ENCODE measurements at regions not wholly inside any gene's neighbourhood (a gene's known extent, or its start where the extent isn't known, plus 50 kb on each side); places are given as distances from the start of the nearest gene placed in this dataset.

DNA sequence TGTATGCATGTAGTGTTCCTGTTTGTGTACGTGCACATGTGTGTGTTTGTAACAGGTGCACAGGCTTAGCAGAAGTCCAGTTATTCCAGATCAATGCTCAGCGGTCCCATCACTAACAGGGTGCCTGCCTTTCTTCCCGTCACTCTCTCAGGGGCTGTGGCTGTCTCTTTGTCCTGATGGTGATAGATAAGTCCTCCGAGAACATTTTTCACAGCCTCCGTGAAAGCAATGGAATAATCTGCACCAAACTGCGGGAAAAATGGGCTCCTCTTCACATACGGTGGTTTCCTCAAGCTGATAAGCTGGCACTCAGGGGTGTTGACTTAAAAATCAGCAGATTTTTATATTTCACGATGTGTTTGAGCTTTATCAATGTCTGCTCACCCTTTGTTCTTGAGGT lies 342.3 kb downstream of the TMEM114 start:
- no peaks in the 10 kb centered on the region for H3K9me1 ChIP-seq (ENCODE audit: control insufficient read depth, extremely low read depth, insufficient read depth, low read length)
- DNase-seq (ENCODE audit: low read depth, low spot score) (no peak), FAIRE-seq (no peak)
- H3K27ac ChIP-seq (ENCODE audit: control insufficient read depth, insufficient read depth, low read length), result no peak overlapping the region
- H3K9me3 ChIP-seq (ENCODE audit: control insufficient read depth, low read depth, low read length), result peaks cover 4% of the 10 kb centered on the region
- H3K4me2 ChIP-seq (ENCODE audit: control insufficient read depth, extremely low read depth, insufficient read depth, low read depth, low read length), result no peak overlapping the region
- no peaks in the 10 kb centered on the region for H3K79me2 ChIP-seq (ENCODE audit: control insufficient read depth, insufficient read depth, low read length)
- no peaks in the 10 kb centered on the region for H3K4me1 ChIP-seq (ENCODE audit: control insufficient read depth, extremely low read depth, insufficient read depth, low read length)
- no peak overlapping the region for H3K9ac ChIP-seq (ENCODE audit: control insufficient read depth, extremely low read depth, insufficient read depth, low read length)
- no peaks in the 10 kb centered on the region for H3K27me3 ChIP-seq (ENCODE audit: control insufficient read depth, extremely low read depth, insufficient read depth, low read length)
- TF ChIP-seq EZH2 (IDR thresholded peaks at IDR 0.05; ENCODE audit: low read length), result no peak
- TF ChIP-seq, protein P1, sequence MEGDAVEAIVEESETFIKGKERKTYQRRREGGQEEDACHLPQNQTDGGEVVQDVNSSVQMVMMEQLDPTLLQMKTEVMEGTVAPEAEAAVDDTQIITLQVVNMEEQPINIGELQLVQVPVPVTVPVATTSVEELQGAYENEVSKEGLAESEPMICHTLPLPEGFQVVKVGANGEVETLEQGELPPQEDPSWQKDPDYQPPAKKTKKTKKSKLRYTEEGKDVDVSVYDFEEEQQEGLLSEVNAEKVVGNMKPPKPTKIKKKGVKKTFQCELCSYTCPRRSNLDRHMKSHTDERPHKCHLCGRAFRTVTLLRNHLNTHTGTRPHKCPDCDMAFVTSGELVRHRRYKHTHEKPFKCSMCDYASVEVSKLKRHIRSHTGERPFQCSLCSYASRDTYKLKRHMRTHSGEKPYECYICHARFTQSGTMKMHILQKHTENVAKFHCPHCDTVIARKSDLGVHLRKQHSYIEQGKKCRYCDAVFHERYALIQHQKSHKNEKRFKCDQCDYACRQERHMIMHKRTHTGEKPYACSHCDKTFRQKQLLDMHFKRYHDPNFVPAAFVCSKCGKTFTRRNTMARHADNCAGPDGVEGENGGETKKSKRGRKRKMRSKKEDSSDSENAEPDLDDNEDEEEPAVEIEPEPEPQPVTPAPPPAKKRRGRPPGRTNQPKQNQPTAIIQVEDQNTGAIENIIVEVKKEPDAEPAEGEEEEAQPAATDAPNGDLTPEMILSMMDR (optimal IDR thresholded peaks at IDR 0.05 in 1 of 3, IDR thresholded peaks at IDR 0.05 in 1 of 3, conservative IDR thresholded peaks at IDR 0.05 in 1 of 3; ENCODE audit: extremely low read depth in 1 of 3, insufficient read depth in 2 of 3, low read length in 3 of 3), result no peak
- H4K20me1 ChIP-seq (ENCODE audit: control insufficient read depth, extremely low read depth, insufficient read depth, low read length), result no peaks in the 10 kb centered on the region
- H3K4me3 ChIP-seq (ENCODE audit: control insufficient read depth in 2 of 3, extremely low read depth in 1 of 3, insufficient read depth in 2 of 3, low read depth in 1 of 3, low read length in 3 of 3), result no peak overlapping the region
- no peak overlapping the region for H2AFZ ChIP-seq (ENCODE audit: control insufficient read depth, low read length)
- no peaks in the 10 kb centered on the region for H3K36me3 ChIP-seq (ENCODE audit: control insufficient read depth in 2 of 2, extremely low read depth in 1 of 2, insufficient read depth in 2 of 2, low read length in 2 of 2)
- dilution Hi-C loops (cut with MboI; ENCODE audit: extremely low pct_ligation_motif_present, low sequenced_read_pairs), result no loop called here

DNA sequence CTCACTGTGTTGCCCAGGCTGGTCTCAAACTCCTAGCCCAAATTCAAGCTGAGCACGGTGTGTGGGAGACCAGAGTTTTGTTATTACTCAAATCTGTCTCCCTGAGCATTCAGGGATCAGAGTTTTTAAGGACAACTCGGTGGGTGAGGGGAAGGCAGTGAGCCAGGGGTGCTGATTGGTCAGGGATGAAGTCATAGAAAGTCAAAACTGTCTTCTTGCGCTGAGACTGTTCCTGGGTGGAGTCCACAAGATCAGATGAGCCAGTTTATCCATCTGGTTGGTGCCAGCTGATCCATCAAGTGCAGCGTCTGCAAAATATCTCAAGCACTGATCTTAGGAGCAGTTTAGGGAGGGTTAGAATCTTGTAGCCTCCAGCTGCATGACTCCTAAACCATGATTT lies 346.3 kb downstream of the TMEM114 start:
- FAIRE-seq, result no peak
- no peak for DNase-seq (ENCODE audit: low read depth, low spot score)

More for the DNA sequence above, 346.3 kb downstream of the TMEM114 start:
- H3K9me3 ChIP-seq (ENCODE audit: control insufficient read depth, low read depth, low read length), result peaks cover 4% of the 10 kb centered on the region
- dilution Hi-C loops (cut with MboI; ENCODE audit: extremely low pct_ligation_motif_present, low sequenced_read_pairs), result no loop called here
- no peak overlapping the region for H3K27ac ChIP-seq (ENCODE audit: control insufficient read depth, insufficient read depth, low read length)
- no peaks in the 10 kb centered on the region for H4K20me1 ChIP-seq (ENCODE audit: control insufficient read depth, extremely low read depth, insufficient read depth, low read length)
- no peaks in the 10 kb centered on the region for H3K4me1 ChIP-seq (ENCODE audit: control insufficient read depth, extremely low read depth, insufficient read depth, low read length)
- H3K9me1 ChIP-seq (ENCODE audit: control insufficient read depth, extremely low read depth, insufficient read depth, low read length), result no peaks in the 10 kb centered on the region
- H2AFZ ChIP-seq (ENCODE audit: control insufficient read depth, low read length), result no peak overlapping the region
- H3K9ac ChIP-seq (ENCODE audit: control insufficient read depth, extremely low read depth, insufficient read depth, low read length), result no peak overlapping the region
- H3K27me3 ChIP-seq (ENCODE audit: control insufficient read depth, extremely low read depth, insufficient read depth, low read length), result no peaks in the 10 kb centered on the region
- no peaks in the 10 kb centered on the region for H3K79me2 ChIP-seq (ENCODE audit: control insufficient read depth, insufficient read depth, low read length)
- H3K36me3 ChIP-seq (ENCODE audit: control insufficient read depth in 2 of 2, extremely low read depth in 1 of 2, insufficient read depth in 2 of 2, low read length in 2 of 2), result no peaks in the 10 kb centered on the region
- no peak overlapping the region for H3K4me2 ChIP-seq (ENCODE audit: control insufficient read depth, extremely low read depth, insufficient read depth, low read depth, low read length)
- no peak overlapping the region for H3K4me3 ChIP-seq (ENCODE audit: control insufficient read depth in 2 of 3, extremely low read depth in 1 of 3, insufficient read depth in 2 of 3, low read depth in 1 of 3, low read length in 3 of 3)
- TF ChIP-seq, protein P1 (optimal IDR thresholded peaks at IDR 0.05 in 1 of 3, IDR thresholded peaks at IDR 0.05 in 1 of 3, conservative IDR thresholded peaks at IDR 0.05 in 1 of 3; ENCODE audit: extremely low read depth in 1 of 3, insufficient read depth in 2 of 3, low read length in 3 of 3), result no peak
- TF ChIP-seq EZH2 (IDR thresholded peaks at IDR 0.05; ENCODE audit: low read length), result no peak
